ENCODE measurements at regions not wholly inside any gene's neighbourhood (a gene's known extent, or its start where the extent isn't known, plus 50 kb on each side); places are given as distances from the start of the nearest gene placed in this dataset.

DNA sequence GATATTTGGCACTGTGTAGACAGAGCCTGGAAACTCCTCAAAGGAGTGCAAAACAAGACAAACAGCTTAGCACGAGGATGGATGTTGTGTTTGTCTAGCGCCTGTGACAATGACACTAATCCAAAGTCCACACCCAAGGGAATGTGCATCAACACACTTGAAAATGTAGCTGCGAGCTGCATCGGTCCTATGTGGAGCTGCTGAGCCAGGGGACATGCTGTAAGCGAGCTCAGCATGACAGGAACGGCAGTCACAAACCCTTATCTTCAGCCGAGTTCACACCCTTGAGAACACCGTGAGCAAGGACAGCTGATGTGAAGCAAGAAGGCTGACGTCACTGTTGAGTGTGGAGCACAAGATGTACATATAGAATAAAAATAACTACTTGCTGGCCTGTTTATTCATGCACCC lies 684.3 kb downstream of the QKI start:
- peak in 1 of 4 donors; percentile 35 for DNase-seq
- Histone ChIP-seq H3K27ac (peak overlapping the region in 1 of 2 donors; percentile 57), H3K4me3 (no peak overlapping the region), H3K36me3 (no peaks in the 10 kb centered on the region), H3K4me1 (peaks cover 0 to 9% of the 10 kb centered on the region in 2 donors), H3K9me3 (no peaks in the 10 kb centered on the region), H3K27me3 (no peaks in the 10 kb centered on the region)
- intact Hi-C loops (cut with DNase I), result no loop called here
- TF ChIP-seq CTCF (IDR thresholded peaks at IDR 0.05), result no peak
- no peak for ATAC-seq

GRCh38 chr6:164097551-164098398 lies 683.3 kb downstream of the QKI start:
- intact Hi-C loops (cut with DNase I), result no loop called here
- no peaks in the 10 kb centered on the region for H3K9me3 ChIP-seq
- H3K4me1 ChIP-seq, result peaks cover 0 to 9% of the 10 kb centered on the region in 2 donors
- H3K27ac ChIP-seq, result peak overlapping the region in 1 of 2 donors; percentile 57
- no peak for TF ChIP-seq CTCF (IDR thresholded peaks at IDR 0.05)
- no peaks in the 10 kb centered on the region for H3K36me3 ChIP-seq
- H3K4me3 ChIP-seq, result no peak overlapping the region
- no peaks in the 10 kb centered on the region for H3K27me3 ChIP-seq
- DNase-seq (peak in 1 of 4 donors; percentile 46), ATAC-seq (peak; percentile 50)

- H3K27me3 ChIP-seq, result no peaks in the 10 kb centered on the region
- H3K36me3 ChIP-seq, result no peaks in the 10 kb centered on the region
- H3K27ac ChIP-seq, result peak overlapping the region in 1 of 2 donors; percentile 57
- no peak overlapping the region for H3K4me3 ChIP-seq
- H3K9me3 ChIP-seq, result no peaks in the 10 kb centered on the region
- DNase-seq, result no peak
- intact Hi-C loops (cut with DNase I), result no loop called here
- TF ChIP-seq CTCF (IDR thresholded peaks at IDR 0.05), result no peak
- no peak for ATAC-seq
- H3K4me1 ChIP-seq, result peaks cover 0 to 9% of the 10 kb centered on the region in 2 donors
Measured at GRCh38 chr6:164097056-164097455, 682.5 kb downstream of the QKI start.

DNA sequence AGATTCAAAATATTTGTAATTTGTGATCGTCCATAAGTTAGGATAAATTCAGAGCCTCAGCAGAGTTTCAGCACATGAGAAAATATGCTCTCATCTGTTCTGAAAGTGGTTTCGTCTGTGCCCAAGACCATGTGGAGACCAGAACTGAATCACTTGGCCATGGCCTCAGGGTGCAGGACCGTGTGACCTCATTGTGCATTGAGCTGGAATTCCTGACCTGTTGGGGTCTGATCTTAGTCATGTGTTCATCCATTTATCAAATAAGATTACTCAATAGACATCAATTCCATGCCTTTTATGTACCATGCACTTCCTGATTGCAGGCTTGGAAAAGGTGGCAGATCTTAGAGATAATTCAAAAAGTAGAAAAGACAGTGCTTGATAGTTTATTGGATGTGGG lies 680.5 kb downstream of the QKI start:
- no peak for TF ChIP-seq CTCF (IDR thresholded peaks at IDR 0.05)
- no peak for DNase-seq
- no peaks in the 10 kb centered on the region for H3K36me3 ChIP-seq
- H3K9me3 ChIP-seq, result peaks cover 0 to 2% of the 10 kb centered on the region in 2 donors
- no peak overlapping the region for H3K27ac ChIP-seq
- intact Hi-C loops (cut with DNase I), result no loop called here
- no peak for ATAC-seq
- no peak overlapping the region for H3K4me3 ChIP-seq
- peaks cover 0 to 9% of the 10 kb centered on the region in 2 donors for H3K4me1 ChIP-seq
- H3K27me3 ChIP-seq, result no peaks in the 10 kb centered on the region

- DNase-seq, result no peak
- TF ChIP-seq CTCF (IDR thresholded peaks at IDR 0.05), result no peak
- no peaks in the 10 kb centered on the region for H3K36me3 ChIP-seq
- no peak for ATAC-seq
- intact Hi-C loops (cut with DNase I), result no loop called here
- no peak overlapping the region for H3K27ac ChIP-seq
- peaks cover 0 to 2% of the 10 kb centered on the region in 2 donors for H3K9me3 ChIP-seq
- H3K4me1 ChIP-seq, result no peaks in the 10 kb centered on the region
- H3K4me3 ChIP-seq, result no peak overlapping the region
- H3K27me3 ChIP-seq, result no peaks in the 10 kb centered on the region
Measured at GRCh38 chr6:164087870-164088269, 673.4 kb downstream of the QKI start.
